H1 (cell line): ENCODE measurements at regions not wholly inside any gene's neighbourhood (a gene's known extent, or its start where the extent isn't known, plus 50 kb on each side); places are given as distances from the start of the nearest gene placed in this dataset.

Experiments
- HDAC2 ChIP-seq, 2 experiments: fragments of 300-600 bp in 1 of 2; sonication (generic) in 1 of 2; IDR thresholded peaks; 2 replicates each; pipeline ENCODE4 v1.6.1; 2011 to 2012; ENCODE audit warnings: low read depth in 2 of 2, low read length in 2 of 2, mild to moderate bottlenecking in 2 of 2, moderate library complexity in 2 of 2, borderline replicate concordance in 1 of 2, inconsistent platforms in 1 of 2
- JUND ChIP-seq: IDR thresholded peaks from 2 replicates; pipeline ENCODE4 v1.6.1; 2011; ENCODE audit warnings: mild to moderate bottlenecking, improper control_type of control experiment, low read length
- KDM1A ChIP-seq: fragments of 200-600, 300-600 bp; sonication (generic); IDR thresholded peaks from 2 replicates; pipeline ENCODE4 v1.7.1; 2016; ENCODE audit warnings: mild to moderate bottlenecking, low read length, borderline replicate concordance
- RFX5 ChIP-seq: IDR thresholded peaks from 2 replicates; pipeline ENCODE4 v1.6.1; 2011; ENCODE audit warnings: low read depth, low read length, improper control_type of control experiment, borderline replicate concordance
- RXRA ChIP-seq: IDR thresholded peaks from 2 replicates; pipeline ENCODE4 v1.6.1; 2011; ENCODE audit warnings: low read depth, mild to moderate bottlenecking, low read length, moderate library complexity; ENCODE audit not compliant: insufficient read depth
- TEAD4 ChIP-seq: IDR thresholded peaks from 2 replicates; pipeline ENCODE4 v1.6.1; 2012; ENCODE audit warnings: low read depth, low read length, inconsistent platforms, mixed read lengths
- YY1 ChIP-seq: IDR thresholded peaks from 2 replicates; pipeline ENCODE4 v1.6.1; 2011; ENCODE audit warnings: low read depth, mild to moderate bottlenecking, low read length
- TF ChIP-seq, protein P1 (sequence below): IDR thresholded peaks from 2 replicates; pipeline ENCODE4 v1.6.1; 2011; ENCODE audit warnings: low read length, improper control_type of control experiment

DNA sequence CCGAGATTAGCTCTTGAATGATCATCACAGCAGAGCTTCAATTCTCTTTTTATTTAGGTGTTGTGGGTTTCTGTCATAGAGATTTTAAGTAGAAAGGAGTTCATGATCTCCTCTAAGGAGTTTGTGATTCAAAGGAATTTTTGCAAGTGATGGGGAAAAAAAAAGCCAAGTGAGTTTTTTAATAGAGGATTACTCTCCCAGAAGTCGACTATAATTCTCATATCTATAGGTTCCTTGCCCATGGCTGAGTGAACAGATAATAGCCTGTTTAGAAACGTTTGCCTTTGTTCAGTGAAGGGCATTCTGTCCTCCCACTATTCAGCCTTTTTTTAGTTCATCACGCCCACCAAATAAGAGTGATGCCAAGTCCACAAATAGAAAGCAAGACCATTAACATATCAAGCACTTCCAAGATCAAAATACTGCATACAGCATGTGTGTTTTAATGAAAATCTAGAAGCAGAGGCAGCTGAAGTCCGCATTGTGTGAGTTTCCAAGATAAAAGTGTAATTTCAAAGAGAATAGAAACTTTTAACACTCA, 398.4 kb upstream of the CNTN3 start (continued):
- TF ChIP-seq KDM1A: no peak
- no peak for TF ChIP-seq RXRA
- TF ChIP-seq, protein P1, sequence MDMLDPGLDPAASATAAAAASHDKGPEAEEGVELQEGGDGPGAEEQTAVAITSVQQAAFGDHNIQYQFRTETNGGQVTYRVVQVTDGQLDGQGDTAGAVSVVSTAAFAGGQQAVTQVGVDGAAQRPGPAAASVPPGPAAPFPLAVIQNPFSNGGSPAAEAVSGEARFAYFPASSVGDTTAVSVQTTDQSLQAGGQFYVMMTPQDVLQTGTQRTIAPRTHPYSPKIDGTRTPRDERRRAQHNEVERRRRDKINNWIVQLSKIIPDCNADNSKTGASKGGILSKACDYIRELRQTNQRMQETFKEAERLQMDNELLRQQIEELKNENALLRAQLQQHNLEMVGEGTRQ: no peak
- no peak for TF ChIP-seq TEAD4
- no peak for TF ChIP-seq YY1
- no peak for TF ChIP-seq HDAC2 (IDR thresholded peaks at IDR 0.05; ENCODE audit: borderline replicate concordance in 1 of 2, low read depth in 2 of 2, low read length in 2 of 2)
- TF ChIP-seq RFX5: no peak
- no peak for TF ChIP-seq JUND
- TF ChIP-seq, all 59 proteins: peak for 0
